Activated CD8-positive, alpha-beta memory T cell treated with anti-CD3 and anti-CD28 coated beads for 36 hours (primary cell): ENCODE measurements at regions not wholly inside any gene's neighbourhood (a gene's known extent, or its start where the extent isn't known, plus 50 kb on each side); places are given as distances from the start of the nearest gene placed in this dataset.

Experiments
- CTCF ChIA-PET: fragments of 350-600 bp; sonication (Branson Sonifier 250); formaldehyde crosslinking; loops from one replicate; lab custom pipeline; 2021; ENCODE audit warnings: antibody characterized with exemption; lab: Charles Lee
- POLR2A ChIA-PET: fragments of 350-600 bp; sonication (Branson Sonifier 250); formaldehyde crosslinking; loops from one replicate; lab custom pipeline; 2021; ENCODE audit warnings: antibody characterized with exemption; lab: Charles Lee

- ChIA-PET POLR2A (interaction anchor here (0.7 kb wide), 1 partner anchor 20 kb away, joined by 4 read pairs; no protein-coding TSS in a partner anchor), CTCF (no interaction called here)
Measured at GRCh38 chr13:99894840-99895443, 76.6 kb downstream of the ZIC5 start.

DNA sequence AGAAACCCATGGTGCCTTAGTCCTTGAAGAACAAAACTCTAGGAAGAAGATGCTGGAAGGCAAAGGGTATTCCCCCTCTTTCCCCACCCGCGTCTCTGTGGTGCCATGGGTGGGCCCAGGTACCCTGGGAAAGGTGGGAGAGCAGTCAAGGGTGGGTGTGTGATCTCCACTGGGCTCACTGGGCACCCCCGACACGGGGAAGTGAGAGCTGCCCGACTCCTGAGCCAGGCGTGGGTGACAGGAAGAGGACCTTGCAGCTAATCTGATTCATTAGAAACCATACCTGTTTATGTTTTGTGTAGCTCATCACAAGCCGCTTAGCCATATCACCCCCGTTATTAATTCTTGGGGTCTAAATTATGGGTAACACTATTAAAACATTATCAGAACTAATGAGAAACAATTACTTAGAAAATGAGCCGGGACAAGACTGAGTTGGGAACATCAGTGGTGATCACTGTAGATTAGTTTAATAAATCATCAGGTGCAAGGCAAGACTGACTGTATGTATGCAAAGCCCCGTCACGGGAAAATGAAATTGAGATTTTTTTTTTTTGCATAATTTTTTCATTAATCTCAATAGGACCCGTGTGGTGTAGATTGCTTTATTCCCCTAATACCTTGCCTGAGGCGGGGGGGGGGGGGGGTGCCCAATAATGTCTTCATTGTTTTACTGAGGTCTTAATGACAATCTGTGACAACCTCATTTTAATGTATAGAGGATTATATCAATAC lies 77.3 kb downstream of the ZIC5 start:
- CTCF ChIA-PET, result no interaction called here
- POLR2A ChIA-PET, result no interaction called here

DNA sequence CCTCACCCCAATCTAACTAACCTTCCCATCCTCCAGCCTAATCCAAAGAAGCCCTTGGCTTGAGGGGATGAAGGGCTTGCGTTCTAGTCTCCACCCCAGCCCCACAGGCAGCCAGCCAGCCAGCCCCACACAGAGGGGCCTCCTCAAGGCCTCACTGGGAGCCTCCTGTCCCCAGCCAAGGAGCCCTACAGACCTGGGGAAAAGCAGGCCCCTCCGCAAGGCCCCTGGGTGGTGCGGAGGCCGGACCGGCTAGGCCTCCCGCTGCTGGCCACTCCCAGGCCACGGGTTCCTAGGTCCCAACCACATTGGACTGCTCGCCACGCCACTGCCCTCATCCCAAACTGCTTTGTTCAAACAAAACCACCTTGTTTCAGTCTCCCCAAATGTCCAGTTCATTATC lies 78.0 kb downstream of the ZIC5 start:
- POLR2A ChIA-PET, result no interaction called here
- CTCF ChIA-PET, result interaction anchor here (0.8 kb wide), 1 partner anchor 10 kb away, joined by 3 read pairs; no protein-coding TSS in a partner anchor

- ChIA-PET POLR2A (no interaction called here), CTCF (interaction anchor here (0.6 to 2.5 kb wide), 3 partner anchors 7 to 139 kb away, joined by 3 to 9 read pairs (median 4); no protein-coding TSS in a partner anchor)
Measured at GRCh38 chr13:99892866-99893504, 78.6 kb downstream of the ZIC5 start.

DNA sequence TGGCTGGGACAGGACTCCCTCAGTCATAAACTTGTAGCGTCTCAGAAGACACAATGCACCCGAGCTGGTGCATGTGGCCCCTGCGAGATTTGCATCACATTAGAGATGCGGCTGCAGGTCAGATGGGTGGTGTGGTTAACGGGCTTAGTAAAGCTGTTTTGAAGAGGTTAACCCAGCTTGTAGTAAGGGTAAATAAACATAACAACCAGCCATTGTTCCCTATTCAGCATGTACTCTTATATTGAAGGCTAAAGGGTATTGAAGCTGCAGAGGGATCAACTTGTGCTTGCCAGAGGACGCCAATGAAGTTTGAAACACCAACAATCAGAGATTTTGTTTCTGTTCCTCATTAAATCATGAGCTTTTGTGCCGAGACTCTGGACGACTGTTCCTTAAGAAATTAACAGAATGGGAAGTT lies 79.4 kb downstream of the ZIC5 start:
- ChIA-PET CTCF (interaction anchor here (0.6 to 2.5 kb wide), 4 partner anchors 8 to 343 kb away, joined by 3 to 9 read pairs (median 4); no protein-coding TSS in a partner anchor), POLR2A (no interaction called here)

GRCh38 chr13:99886706-99887105 lies 84.9 kb downstream of the ZIC5 start:
- ChIA-PET POLR2A (no interaction called here), CTCF (no interaction called here)

- ChIA-PET POLR2A (no interaction called here), CTCF (no interaction called here)
Measured at GRCh38 chr13:99884913-99885312, 86.7 kb downstream of the ZIC5 start.

GRCh38 chr13:99883805-99884204 lies 87.8 kb downstream of the ZIC5 start:
- ChIA-PET POLR2A (no interaction called here), CTCF (no interaction called here)

GRCh38 chr13:99878921-99879610 lies 92.5 kb downstream of the ZIC5 start:
- CTCF ChIA-PET, result no interaction called here
- POLR2A ChIA-PET, result no interaction called here

GRCh38 chr13:99876651-99877050 lies 94.9 kb downstream of the ZIC5 start:
- ChIA-PET POLR2A (no interaction called here), CTCF (interaction anchor here (0.6 kb wide), 1 partner anchor 220 kb away, joined by 4 read pairs; no protein-coding TSS in a partner anchor)

DNA sequence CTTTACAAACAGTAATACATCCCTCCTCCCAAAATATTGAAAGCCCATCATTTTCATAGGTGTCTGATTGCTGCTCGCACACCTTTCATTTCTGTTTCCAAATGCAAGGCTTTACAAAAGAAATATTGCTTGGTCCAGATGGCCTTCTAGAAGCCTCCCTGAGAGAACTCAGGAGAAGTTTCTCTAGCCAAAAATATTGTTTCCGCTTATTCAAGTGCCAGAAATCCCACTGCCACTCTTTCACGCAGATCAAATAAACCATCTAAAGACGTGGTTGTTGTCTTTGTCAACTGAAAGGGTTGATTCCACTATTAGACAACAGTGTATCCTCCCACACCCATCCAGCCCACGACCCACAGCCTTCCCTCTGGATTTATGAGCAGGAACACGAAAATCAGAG lies 96.2 kb downstream of the ZIC5 start:
- POLR2A ChIA-PET, result no interaction called here
- CTCF ChIA-PET, result no interaction called here

- ChIA-PET POLR2A (interaction anchor here (0.6 kb wide), 1 partner anchor 157 kb away, joined by 3 read pairs; no protein-coding TSS in a partner anchor), CTCF (no interaction called here)
Measured at GRCh38 chr13:99873832-99874430, 97.6 kb downstream of the ZIC5 start.

DNA sequence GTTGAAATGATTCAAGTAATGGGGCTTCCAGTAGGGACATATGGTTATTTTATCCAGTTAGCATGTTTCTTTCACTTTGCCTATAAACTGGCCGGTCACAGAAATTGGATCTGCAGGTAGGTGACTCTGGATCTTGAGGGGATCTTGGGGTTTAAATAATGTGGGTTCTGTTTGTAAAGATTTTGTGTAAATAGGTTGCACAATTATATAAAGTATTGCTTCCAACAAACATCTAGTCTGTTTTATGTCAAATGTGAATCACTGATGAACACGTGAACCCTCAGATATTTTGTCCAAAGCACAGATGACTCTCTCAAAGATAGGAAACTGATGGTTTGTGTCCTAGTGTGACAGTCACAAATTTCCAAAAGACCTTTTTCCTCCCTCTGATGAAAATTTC lies 98.4 kb downstream of the ZIC5 start:
- POLR2A ChIA-PET, result no interaction called here
- CTCF ChIA-PET, result no interaction called here

GRCh38 chr13:99871249-99871898 lies 100.2 kb downstream of the ZIC5 start:
- CTCF ChIA-PET, result no interaction called here
- POLR2A ChIA-PET, result no interaction called here

- ChIA-PET CTCF (no interaction called here), POLR2A (no interaction called here)
Measured at GRCh38 chr13:99870541-99870940, 101.0 kb downstream of the ZIC5 start.

- POLR2A ChIA-PET, result no interaction called here
- CTCF ChIA-PET, result no interaction called here
Measured at GRCh38 chr13:99869830-99870229, 101.7 kb downstream of the ZIC5 start.

GRCh38 chr13:99868767-99869166 lies 102.8 kb downstream of the ZIC5 start:
- ChIA-PET POLR2A (interaction anchor here (0.6 kb wide), 1 partner anchor 147 kb away, joined by 3 read pairs; no protein-coding TSS in a partner anchor), CTCF (no interaction called here)

DNA sequence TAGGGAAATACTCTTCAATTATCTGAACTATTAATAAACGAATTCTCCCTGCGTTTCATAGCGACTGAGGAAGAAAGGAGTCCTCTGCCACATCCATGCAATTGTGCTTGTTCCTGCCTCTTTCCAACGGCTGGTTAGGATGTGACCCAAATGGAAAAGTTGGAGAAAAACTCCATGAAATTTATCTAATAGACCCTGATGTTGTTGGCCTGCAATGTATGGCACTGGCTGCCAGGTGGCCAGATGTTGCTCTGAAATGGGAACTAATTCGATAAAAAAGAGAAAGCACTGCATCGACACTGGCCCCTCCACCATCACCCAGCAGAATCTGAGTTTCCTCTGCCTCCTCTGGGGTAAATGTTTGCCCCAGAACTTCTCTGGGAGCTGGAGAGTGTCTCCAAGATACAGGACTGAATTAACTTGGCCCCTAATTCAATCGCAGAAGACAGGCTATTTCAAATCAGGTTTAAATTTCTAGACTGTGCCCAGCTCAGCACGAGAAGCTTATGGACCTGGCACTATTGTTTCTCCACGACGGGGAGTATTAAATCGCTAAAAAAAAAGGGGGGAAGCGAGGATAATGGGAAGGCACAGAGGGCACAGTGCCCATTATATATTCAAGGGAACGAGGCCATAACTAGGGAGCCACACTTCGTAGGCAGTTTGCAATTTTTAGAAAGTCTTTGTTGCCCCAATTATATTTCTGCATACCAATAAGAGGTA lies 103.9 kb downstream of the ZIC5 start:
- ChIA-PET POLR2A (no interaction called here), CTCF (no interaction called here)
